ENCODE measurements at regions not wholly inside any gene's neighbourhood (a gene's known extent, or its start where the extent isn't known, plus 50 kb on each side); places are given as distances from the start of the nearest gene placed in this dataset.

- Histone ChIP-seq H3K4me2 (ENCODE audit: insufficient read depth, insufficient read length, low read length) (no peak overlapping the region), H2BK12ac (ENCODE audit: insufficient read length, low read depth, low read length) (no peak overlapping the region), H3K27ac (ENCODE audit: insufficient read length, low read depth, low read length) (no peak overlapping the region), H3K4me1 (ENCODE audit: insufficient read depth, low read length) (no peaks in the 10 kb centered on the region), H2AK5ac (ENCODE audit: insufficient read length, low read length) (no peak overlapping the region), H3K18ac (ENCODE audit: insufficient read length, low read depth, low read length) (no peak overlapping the region), H3K56ac (ENCODE audit: insufficient read length, low read depth, low read length) (no peak overlapping the region), H3T11ph (ENCODE audit: low read length) (no peak overlapping the region), H4K8ac (replicated peaks; ENCODE audit: insufficient read length, low read depth, low read length) (no peak overlapping the region), H2BK20ac (ENCODE audit: low read depth, low read length, poor library complexity, severe bottlenecking) (no peak overlapping the region), H4K5ac (ENCODE audit: insufficient read length, low read depth, low read length) (no peak overlapping the region), H3K9ac (ENCODE audit: extremely low read depth, insufficient read length, low read length) (no peak overlapping the region), H4K20me1 (ENCODE audit: control insufficient read depth, insufficient read depth, insufficient read length) (no peaks in the 10 kb centered on the region), H3K27me3 (ENCODE audit: insufficient read depth, low read length) (no peaks in the 10 kb centered on the region), H3K9me3 (ENCODE audit: control insufficient read depth, low read depth, low read length) (no peaks in the 10 kb centered on the region), H2AFZ (ENCODE audit: low read length) (no peak overlapping the region), H3K79me2 (ENCODE audit: insufficient read depth, low read length) (no peaks in the 10 kb centered on the region), H3K23ac (ENCODE audit: insufficient read length, low read depth, low read length) (no peak overlapping the region), H3K4ac (ENCODE audit: low read depth, low read length) (no peak overlapping the region), H3K23me2 (ENCODE audit: insufficient read length, low read depth, low read length, poor library complexity, severe bottlenecking) (no peaks in the 10 kb centered on the region), H2BK5ac (ENCODE audit: insufficient read length, low read length) (no peak overlapping the region), H2BK120ac (ENCODE audit: low read depth, low read length, poor library complexity, severe bottlenecking) (no peak overlapping the region), H3K79me1 (ENCODE audit: insufficient read depth, low read depth, low read length, poor library complexity, severe bottlenecking) (no peaks in the 10 kb centered on the region), H2BK15ac (ENCODE audit: low read depth, low read length) (no peak overlapping the region), H3K14ac (ENCODE audit: insufficient read depth, low read length) (no peak overlapping the region), H4K91ac (ENCODE audit: insufficient read length, low read depth, low read length) (no peak overlapping the region)
- Mint-ChIP-seq H3K4me1 (peaks cover 8 to 10% of the 10 kb centered on the region in 2 experiments), H3K36me3 (ENCODE audit: insufficient read depth in 1 of 3, low read depth in 3 of 3) (no peaks in the 10 kb centered on the region; a peak in 1 of 7 replicates), H3K9me3 (no peaks in the 10 kb centered on the region), H3K27me3 (ENCODE audit: low read depth) (peaks cover 54% of the 10 kb centered on the region), H3K27ac (no peak overlapping the region), H3K4me3 (no peak overlapping the region)
- DNase-seq, result no peak
- TF ChIP-seq CTCF (conservative IDR thresholded peaks at IDR 0.05), result no peak
- no CpG with 5 or more reads among the region's 6 CpGs for WGBS (ENCODE audit: extremely low coverage, insufficient read length, low lambda C conversion rate)
Measured at GRCh38 chr10:123578721-123579120, 87.4 kb upstream of the GPR26 start.

All from H9 (cell line).